ENCODE measurements at regions not wholly inside any gene's neighbourhood (a gene's known extent, or its start where the extent isn't known, plus 50 kb on each side); places are given as distances from the start of the nearest gene placed in this dataset.
"Not testable (repeated sequence)": the region's sequence is repeated elsewhere in the genome, so short reads cannot be mapped to it uniquely, and the experiment has no call there.

DNA sequence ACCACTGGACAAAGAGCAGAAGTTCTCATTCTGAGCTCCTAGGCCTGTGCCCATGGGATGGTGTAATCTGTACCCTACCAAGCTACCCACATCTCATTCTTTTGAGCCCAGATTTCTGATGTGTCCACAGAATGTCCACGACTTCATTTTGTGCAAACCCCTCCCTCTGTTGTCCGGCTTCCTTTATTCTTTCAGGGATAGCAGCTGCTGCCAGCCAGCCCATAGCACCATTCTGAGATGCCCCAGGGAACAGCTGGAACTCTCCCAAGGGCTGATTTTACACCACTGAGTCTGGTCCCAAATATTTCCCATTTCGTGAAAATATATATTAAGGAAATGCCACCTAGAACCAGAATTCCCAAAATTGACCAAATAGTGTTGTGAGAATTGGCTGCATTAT, 236.6 kb downstream of the SATB1 start:
- DNase-seq: no peak

DNA sequence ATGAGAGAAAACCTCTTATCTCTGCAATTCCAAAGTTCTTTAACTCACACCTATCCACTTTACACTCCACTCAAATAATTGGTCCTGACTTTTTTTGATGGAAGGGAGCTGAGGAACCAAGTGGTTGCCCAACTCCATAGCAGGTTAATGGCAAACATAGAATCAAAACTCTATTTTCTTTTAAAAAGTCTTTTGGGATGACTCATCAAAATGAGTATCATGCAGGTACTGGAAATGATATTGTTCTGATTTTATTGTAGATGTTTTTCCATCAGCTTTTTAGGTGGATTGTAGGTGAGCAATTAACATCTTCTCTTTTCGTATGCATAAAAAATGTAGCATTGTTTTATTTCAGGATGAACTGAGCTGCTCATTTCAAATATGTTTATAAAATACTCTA, 239.5 kb downstream of the SATB1 start:
- DNase-seq: no peak

DNA sequence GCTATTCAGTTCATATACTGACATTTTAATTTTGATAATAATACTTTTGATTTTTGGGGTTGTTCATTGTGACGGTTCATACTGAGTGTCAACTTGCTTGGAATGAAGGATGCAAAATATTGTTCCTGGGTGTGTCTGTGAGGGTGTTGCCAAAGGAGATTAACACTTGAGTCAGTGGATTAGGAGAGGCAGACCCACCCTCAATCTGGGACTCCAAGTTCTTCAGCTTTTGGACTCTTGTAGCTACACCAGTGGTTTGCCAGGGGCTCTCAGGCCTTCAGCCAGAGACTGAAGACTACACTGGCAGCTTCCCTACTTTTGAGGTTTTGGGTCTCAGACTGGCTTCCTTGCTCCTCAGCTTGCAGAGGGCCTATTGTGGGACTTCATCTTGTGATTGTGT, 242.2 kb downstream of the SATB1 start:
- DNase-seq: not testable (repeated sequence)

DNA sequence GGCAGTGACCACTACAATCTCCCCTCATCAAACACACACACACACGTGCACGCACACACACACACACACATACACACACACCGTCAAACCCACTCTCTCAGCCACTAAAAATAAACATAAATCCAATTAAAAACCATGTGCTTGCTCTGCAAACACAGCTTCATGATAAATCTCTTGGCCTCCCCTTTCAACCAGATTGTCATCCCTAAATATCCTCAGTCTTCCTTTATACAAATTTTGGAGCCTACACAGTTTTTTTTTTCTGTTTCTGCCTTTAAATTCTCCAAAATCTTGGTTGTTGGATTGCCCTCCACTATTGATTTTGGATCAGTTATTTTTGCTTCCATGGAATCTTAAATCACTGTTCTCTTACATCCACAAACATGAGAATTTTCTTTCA, 245.6 kb downstream of the SATB1 start:
- no peak for DNase-seq

DNA sequence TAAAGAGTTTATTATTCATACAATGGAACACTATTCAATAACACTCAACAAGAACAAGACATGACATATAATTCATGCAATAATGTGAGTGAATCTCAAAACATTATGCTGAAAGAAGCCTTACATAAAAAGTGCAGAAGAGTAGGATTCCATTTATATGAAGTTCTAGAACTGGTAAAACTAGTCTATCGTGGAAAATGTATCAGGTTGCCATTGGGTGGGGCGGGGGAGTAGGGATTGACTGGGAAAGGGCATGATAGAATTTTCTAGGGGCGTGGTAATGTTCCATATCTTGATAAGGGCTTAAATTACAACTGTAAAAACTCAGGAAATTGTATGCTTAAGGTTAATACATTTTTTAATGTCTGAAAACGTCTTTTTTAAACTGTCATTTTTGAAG, 247.9 kb downstream of the SATB1 start:
- DNase-seq: no peak

DNA sequence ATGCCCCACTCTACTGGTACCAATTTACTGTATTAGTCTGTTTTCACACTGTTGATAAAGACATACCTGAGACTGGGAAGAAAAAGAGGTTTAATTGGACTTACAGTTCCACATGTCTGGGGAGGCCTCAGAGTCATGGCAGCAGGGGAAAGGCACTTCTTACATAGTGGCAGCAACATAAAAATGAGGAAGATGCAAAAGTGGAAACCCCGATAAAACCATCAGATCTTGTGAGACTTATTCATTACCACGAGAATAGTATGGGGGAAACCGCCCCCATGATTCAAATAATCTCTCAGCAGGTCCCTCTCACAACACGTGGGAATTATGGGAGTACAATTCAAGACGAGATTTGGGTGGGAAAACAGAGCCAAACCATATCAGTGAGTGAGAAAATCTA, 251.2 kb downstream of the SATB1 start:
- not testable (repeated sequence) for DNase-seq

DNA sequence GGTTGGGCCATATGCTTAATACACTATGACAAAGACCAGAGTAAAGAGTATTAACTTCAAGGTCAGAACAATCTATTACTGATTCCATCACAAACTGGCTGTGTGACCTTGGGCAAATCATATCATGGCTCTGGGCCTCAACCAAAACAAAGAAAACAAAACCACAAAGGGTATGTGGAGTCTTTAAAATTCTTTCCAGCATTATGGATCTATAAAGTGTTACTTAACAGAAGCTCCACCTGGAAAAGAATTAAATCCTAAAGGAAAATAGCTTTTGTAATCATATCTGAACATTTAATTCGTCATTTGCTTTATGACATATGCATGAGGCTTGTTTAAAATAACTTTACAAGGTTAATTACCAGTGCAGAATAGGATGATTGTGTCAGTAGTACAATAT, 265.5 kb downstream of the SATB1 start:
- no peak for DNase-seq

DNA sequence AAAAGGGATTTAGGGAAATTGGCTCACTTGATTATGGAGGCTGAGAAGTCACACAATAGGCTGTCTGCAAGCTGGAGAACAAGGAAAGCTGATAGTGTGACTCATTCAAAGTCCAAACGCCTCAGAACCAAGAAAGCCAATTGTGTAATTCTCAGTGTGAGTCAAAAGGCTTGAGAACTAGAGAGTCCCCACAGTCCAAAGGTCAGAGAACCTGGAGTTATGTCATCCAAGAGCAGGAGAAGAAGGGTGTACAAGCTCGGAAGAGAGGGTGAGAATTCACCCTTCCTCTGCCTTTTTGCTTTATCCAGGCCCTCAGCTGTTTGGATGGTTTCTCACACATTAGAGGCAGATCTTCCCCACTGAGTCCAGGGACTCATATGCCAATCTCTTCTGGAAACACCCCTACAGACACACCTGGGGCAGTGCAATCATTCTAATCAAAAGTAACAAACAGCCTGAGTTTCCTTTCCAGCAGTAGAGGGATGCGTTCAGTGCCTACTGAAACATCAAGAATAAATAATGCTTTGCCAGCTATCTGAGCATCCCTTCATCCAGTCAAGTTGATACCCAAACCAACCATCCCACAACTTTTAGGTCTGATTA, 271.5 kb downstream of the SATB1 start:
- DNase-seq: no peak

DNA sequence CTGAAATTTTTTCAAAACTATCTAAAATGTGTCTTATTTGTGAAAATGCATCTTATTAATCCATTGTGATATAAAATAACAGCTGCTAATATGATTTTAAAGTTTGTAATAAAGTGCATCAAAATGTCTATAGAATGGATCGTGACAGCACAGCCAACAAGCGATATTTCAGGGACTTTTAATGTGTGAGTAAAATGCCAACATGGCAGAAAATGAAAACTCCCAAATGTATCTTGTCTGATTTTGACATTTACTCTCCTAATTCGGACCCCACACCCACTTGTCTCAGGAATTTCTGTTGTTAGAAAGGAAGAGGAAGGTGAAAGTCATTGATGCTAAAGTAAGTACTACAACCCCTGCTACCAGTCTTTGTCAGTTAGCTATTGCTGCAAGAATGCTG, 273.9 kb downstream of the SATB1 start:
- no peak for DNase-seq

DNA sequence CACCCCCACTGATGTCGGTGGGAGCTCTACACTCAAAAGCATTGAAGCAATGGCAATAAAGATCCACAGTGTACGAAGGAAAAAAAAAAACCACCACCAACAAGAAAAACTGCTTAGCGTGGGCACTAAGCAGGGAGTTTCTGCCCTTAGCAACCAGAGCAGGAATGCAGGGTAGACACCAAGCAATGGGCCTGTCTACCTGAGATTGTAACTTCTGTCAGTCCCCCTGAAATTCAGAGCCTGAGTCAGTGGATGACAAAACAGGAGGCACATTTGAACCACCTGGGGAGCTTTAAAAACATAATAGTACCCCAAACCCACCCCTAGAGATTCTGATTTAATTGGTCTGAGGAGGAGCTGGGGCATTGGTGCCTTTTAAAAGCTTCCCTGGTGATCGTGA, 275.2 kb downstream of the SATB1 start:
- no peak for DNase-seq

DNA sequence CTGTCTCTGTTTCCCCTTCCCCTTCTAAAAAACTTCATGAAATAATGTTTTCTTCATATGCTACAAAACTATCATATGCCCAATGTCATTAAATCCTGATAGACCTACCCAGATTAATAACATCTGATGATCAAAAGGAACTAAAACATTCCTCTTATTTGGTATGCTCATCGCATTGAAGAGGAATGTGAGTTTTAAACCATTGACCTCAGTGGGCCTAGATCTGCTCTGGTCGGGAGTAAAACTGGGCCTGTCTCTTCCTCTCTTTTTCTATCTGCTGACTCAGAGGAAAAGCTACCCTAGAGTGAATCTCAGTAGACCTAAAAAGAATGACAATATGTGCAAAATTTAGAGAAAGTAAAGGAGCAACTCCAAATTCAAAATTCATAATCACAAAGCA, 275.8 kb downstream of the SATB1 start:
- DNase-seq: no peak

DNA sequence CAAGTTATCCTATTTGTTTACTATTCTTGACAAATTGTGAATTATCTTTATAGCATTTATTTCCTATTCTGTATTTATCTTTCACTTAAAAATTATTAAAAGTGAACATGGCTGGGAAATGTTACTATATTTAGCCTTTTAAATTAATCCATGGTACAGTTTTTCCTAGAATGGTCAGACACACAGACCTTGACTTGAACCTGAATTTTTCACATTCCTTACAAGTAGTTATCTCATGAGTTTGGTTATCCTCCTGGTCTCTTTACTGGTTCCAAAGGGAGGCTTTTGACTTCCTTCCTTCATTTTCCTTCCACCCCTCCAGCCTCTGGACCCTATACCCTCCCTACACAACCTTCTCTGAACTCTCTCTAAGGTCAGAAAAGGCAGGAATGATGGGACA, 280.6 kb downstream of the SATB1 start:
- no peak for DNase-seq

DNA sequence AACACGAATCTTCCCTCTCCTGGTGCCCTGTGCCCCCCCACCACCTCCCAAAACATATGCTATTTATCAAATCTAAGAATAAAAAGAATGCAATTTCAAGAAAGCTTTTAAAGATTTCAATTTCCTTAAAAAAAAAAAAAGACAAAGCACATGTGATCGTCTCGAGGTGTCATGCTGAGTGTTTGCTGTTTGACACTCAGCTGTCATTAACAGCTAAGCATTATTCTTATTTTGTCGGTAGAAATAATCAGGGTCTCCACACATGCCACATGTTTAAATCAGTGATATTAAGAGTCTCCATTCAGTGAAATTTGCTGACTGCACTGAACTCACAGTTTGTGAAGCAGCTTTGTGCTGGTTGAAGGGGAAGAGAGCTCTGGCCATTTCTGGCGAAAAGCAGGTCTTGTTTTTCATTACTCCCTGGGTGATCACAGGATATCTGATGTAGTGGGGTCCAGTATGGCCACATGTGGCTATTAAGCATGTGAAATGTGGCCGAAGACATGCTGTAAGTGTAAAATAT, 281.8 kb downstream of the SATB1 start:
- DNase-seq: no peak

DNA sequence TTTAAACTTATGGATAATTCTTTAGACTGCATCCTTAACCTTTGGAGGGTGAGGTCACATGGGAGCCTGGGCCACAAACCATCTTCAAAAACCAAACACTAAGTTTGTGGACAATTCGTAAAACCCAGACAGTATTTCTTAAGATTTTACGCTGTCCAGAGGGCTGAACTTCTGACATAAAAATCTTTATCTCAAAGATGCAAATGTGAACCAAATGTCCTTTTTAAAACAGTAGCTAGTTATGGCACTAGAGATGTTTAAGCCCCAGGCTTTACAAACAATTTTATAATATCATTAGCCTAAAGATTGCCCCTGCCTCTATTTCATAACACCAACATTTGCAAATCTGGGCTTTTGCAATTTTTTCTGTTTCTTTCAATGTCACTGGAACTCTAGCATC, 287.2 kb downstream of the SATB1 start:
- DNase-seq: no peak

DNA sequence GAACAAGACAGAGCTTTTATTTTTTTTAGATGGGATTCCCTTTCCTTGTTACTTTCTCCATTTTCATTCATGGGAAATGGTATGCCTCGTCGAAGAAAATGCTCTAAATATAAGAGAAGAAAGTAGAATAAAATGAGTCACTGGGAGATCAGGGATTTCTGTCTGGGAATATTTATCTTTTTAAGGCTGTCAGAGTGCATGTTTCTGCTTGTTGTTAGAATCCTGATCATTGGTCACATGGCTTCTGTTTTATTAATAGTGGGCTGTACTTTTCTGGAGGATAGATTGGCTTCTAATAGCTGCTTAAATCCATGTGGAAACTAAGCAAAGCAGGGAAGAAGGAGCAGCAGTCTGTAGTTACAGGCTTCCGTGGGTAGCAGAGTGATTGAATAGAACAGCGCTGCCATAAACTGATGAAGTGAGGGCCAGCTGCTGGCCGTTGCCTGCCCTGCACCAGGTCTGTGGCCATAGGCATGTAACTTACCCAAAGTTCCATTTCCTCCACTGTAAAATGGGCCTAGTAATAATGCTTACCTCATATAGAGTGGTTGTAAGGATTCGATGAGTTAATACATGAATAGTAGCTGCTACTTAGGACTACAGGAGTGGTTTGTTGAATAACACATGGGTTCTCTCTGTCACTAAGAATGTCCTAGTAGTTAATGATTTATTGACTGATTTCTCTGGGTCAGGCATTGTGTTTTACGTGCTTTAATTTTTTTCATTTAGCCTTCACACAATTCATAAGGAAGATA, 289.9 kb downstream of the SATB1 start:
- no peak for DNase-seq

DNA sequence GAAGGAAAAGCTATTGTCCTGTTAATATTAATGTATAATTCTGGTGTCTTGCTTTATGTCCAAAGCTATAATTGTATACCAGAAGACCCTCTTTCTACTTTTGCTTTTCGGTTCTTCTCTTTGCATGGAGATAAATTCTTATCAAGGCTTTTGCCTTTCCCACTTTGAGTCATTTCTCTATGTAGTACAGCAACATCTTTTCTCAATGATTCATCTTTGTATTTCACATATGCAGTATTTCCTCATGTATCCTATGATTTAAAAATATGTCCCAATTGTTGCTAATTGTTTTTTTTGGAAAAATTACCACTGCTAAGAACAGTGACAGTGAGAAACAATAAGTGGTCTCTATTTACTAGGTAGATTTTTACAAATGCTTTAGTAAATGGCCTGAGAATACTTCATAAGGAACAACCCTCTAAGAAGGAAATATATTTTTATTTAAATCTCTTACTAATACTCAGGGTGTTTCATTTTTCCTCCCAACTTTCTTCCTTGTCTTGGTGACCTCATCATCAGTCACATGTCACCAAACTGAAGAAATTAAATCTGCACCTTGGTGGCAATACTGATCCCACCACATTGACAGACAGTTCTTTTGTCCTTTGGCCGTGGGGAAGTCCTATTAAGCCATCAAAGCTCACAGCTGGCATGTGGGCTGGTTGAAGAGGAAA, 290.6 kb downstream of the SATB1 start:
- DNase-seq: no peak

DNA sequence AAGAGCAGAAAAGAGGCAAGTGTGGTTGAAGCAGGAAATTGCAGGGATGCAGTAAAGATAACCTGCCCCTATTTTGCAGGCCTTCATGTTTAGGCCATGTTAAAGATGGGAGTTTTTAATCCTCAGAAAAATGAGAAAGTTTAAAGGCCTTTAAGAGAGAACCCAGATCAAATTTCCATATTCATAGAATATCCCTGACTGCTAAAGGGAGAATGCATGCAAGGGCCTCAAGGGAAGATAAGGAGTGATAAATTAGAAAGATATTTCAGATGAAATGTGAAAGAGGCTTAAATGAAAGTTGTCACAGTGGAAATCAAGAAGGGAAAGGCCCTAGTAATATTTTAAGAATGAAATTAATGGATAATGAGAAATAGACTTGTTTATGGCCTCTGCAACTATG, 292.1 kb downstream of the SATB1 start:
- DNase-seq: no peak

DNA sequence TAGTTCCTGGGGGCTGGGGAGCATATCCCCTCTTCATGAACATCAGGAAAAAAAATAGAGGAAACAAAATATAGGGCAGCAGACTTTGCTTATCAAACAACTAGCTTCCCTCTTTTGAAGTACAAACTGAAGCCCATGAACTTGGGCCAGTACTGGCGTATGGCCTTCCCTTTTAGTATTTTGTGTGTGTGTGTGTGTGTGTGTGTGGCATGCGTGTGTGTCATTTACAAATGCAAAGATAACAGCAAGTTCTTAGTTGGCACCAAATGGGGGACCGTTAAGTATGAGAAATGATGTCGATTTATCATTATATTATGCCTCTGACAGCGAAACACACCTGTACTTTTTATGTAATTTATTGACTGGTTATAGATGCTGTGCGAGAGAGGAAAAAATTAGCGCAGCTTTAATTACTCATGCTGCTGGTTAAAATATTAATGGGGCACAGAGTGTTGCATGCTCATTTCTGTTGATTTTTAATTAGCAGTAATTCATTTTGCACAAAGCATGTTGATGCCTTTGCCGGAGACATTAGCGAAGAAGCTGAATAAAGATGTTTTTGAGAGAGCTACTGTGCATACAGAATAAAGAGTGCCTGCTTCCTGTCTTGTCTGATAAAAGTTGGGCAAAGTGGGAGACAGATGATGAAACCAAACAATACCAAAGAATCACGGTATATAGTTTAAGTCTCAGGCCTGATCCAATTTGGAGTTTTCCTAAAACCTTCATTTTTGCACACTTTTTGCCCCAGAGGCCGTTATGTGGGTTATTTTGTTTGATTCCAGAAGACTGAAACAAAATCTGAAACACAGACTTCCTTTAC, 297.1 kb downstream of the SATB1 start:
- DNase-seq: no peak

DNA sequence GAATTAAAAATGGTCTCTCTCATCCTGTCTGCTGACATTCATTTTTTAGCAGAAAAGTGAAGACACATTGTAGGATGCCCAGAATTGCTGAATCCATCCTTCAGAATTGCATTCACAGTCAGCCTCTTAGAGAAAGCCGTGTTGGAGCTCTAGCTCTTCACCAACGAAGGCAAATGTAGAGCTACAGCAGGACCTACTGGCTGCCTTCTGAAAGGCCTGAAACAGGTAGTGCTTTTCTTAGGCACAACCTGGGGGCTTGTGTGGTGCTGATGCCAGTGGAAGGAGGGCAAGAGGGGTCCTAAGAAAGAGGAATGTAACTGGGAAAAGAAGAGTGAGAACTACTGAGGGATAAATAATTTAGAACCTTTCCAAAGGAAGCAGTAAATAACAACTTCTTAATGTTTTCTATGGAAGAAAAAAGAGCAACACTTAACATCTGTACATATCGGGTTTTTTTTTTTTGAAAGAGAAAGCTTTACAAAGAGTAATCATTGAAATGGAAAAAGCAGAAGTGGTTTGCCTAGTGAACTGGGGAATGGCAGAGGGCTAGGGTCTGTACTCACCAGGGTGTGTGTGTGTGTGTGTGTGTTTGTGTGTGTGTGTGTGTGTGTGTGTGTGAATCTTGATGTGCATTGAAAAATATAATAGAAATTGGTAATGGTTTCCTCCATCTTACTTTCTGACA, 297.8 kb downstream of the SATB1 start:
- DNase-seq: no peak

DNA sequence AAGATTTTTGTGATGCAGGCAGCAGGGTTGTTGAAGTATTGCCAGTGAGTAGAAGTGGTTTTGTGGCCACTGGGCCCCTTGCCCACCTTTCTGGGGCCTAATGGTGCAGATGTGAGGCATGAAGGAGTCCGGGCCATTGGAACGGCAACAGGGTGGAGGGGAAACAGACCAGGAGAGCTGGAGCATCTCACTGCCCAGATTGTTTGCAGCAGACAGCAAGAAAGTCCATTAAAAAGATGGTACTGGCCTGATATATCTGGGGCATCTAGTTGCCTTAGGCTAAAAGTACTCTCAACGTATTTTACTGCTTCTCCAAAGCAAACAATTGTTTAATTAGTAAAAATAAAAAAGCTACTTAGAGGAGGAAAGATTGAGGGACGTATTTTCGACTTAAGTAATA, 298.4 kb downstream of the SATB1 start:
- DNase-seq: no peak

DNA sequence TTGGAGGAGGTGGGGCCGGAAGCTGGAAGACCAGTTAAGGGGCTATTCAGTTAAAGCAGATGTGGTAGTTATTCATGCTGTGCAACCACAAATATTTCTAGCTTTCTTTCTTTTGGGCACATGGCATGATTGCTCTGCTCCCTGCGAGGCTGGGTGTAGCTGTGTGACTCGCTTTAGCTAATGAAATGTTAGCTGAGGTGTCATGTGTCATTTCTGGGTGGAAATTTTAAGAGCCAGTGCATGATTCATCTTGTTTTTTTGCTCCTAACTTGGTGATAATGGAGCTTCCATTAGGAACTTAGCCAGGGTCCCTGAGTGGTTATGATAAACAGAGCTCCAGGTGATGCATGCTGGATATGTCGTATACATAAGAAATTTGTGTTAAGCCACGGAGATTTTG, 300.6 kb downstream of the SATB1 start:
- DNase-seq: no peak

DNA sequence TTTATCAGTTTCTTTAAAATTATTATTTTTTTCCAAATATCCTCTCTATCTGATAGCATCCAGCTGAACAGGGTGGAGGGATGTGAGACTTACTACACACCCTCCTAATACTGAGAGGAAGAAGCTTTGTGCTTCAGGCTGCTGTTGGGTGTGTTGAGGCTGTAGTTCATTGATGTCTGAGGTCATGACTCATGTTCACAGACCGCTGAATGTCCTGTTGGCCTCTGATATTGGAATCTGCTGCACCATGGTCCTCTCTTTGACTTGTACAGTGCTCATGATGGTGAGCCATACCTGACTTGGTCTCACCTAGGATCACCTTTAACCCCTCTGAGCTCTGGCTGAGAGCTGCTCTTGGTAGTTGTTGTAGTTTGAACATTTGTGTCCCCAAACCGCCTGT, 302.9 kb downstream of the SATB1 start:
- no peak for DNase-seq

DNA sequence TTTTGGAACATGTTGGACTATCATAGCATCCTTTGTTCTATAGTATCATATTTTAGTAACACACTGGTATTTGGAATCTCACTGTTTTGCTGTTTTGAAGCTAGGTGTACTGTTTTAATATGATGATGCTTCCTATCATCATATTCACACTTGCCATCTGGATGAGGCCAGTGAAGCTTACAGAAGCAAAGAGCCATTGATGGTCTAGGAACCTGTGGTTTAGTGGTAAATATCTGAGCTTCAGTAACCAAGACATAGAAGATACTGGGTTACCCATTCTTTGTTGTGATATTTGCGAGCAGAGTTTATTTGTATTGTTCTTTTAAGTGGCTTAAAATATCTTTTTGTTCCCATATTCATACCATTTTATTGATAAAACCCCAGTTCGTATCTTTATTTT, 304.1 kb downstream of the SATB1 start:
- no peak for DNase-seq
